ENCODE measurements at regions not wholly inside any gene's neighbourhood (a gene's known extent, or its start where the extent isn't known, plus 50 kb on each side); places are given as distances from the start of the nearest gene placed in this dataset.

DNA sequence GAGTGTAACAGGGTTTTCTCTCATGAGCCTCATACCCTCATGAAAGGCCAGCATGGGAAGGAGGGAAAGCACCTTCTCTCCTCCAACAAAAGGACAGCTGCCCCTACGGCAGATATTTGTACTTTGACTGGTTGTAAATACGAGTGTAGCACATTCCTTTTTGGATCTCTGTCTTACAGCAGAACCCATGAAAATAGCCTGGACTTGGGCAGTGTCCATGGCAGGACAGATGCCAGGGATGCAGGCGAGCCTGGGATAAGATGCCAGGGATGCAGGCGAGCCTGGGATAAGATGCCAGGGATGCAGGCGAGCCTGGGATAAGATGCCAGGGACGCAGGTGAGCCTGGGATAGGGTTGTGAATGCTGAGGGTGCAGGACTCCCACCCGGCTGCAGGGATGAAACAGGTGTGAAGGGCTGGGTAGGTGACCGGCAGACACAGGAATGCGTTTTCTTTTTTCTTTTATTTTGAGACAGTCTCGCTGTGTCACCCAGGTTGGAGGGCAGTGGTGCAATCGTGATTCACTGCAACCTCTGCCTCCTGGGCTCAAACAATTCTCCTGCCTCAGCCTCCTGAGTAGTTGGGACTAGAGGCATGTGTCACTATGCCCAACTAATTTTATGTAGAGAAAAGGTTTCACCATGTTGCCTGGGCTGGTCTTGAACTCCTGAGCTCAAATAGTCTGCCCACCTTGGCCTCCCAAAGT, 120.0 kb downstream of the BEGAIN start:
- no peak for DNase-seq (ENCODE audit: low read depth in 2 of 2)

GRCh38 chr14:100467939-100468338, 119.3 kb downstream of the BEGAIN start:
- no peak for DNase-seq (ENCODE audit: low read depth in 2 of 2)

- no peak for DNase-seq (ENCODE audit: low read depth in 2 of 2)
Observed at GRCh38 chr14:100468557-100468956, 118.7 kb downstream of the BEGAIN start.

DNA sequence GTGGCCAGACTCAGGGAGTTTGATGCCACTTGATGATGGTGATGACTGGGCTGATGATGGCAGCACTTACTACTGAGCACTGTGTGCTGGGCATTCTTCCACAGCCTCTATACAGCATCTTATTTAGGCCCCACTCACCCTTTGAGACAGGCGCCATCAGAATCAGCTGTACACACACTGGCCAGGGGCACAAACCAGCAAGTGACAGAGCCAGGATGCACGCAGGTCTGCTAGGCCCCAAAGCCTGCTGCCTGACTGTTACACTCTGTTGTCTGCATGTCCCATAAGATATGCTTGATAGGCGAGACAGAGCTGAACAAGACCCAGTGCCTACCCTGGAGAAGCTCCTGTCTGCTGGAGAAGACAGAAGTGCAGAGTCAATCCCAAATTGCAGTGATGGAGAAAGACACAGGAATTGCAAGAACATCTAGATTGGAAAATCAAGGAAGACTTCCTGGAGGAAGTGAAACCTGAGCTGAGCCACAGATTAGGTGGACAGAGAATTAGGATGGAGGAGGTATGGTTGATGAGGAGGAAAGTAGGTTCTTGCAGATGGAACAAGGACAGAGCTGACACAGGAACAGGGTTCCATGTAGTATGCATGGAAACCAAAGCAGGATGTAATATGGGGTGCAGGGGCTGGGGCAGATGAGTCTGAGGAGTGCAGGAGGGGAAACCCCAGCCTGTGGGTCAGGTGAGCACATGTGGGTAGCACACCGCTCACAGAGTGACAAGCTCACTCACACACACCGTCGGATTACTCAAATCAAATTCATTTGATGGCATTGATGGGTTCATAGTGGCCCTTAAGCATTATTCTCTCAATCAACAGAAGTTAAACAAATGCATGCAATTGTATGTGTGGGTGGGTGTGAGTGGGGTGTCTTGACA, 117.3 kb downstream of the BEGAIN start:
- no peak for DNase-seq (ENCODE audit: low read depth in 2 of 2)

GRCh38 chr14:100470523-100470897, 116.7 kb downstream of the BEGAIN start:
- DNase-seq (ENCODE audit: low read depth in 2 of 2): no peak

- DNase-seq (ENCODE audit: low read depth in 2 of 2): no peak
Observed at GRCh38 chr14:100471441-100472093, 115.7 kb downstream of the BEGAIN start.

- no peak for DNase-seq (ENCODE audit: low read depth in 2 of 2)
Observed at GRCh38 chr14:100472094-100472455, 115.1 kb downstream of the BEGAIN start.

DNA sequence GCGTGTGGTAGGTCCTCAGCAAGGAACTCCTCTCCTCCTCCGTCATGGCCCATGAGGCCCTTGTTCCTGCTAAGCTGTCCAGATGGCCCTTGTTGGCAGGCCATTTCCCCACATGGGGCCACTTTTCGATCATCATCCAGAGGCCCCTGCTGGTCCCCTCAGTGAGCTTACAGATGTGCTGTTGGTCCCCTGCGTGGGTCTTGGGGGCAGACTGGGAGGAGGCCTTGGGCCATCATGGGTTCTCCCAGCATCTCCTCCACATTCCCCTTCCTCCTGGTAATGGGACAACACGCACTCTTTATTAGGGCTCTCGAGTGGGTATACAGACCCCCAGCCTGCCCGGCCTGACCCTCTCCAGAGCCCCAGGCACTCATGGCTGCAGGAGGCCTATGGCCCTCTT, 114.7 kb downstream of the BEGAIN start:
- DNase-seq (ENCODE audit: low read depth in 2 of 2): no peak

DNA sequence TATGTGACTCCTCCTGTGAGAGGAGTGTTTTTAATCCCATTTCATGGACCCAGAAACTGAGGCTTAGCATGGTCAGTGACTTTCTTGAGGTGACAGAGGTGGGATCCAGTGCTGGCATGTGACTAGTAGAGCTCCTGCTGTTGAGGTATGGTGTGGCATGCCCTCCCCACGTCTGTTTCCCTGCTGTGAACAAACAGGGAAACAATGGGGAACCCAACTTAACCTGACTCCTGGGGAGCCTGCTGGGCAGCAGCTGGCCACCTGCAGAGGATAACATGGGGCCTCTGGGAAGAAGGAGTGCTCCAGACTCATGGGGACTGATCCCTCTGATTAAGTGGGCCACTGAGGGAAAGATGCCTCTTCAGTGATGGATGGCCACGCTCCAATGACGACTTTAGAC, 114.0 kb downstream of the BEGAIN start:
- no peak for DNase-seq (ENCODE audit: low read depth in 2 of 2)

DNA sequence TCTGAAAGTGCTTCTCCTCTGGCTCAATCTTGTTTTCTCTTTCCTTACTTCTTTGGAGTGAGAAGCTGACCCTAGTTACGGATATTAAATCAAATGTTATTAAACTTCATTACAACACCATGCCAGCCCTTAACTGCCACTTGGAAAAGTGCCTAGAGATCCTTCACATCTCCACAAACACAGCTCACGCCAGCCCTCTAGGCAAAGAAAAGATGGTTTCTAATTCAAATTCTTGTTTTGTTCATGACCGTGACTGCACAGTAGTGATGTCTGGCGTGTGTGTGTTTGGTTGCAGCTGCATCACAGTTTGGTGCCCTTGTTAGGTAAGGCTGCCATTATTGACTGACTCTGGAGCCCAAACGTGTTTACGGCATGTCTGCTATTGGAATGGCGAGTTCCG, 113.0 kb downstream of the BEGAIN start:
- no peak for DNase-seq (ENCODE audit: low read depth in 2 of 2)

GRCh38 chr14:100475268-100475667, 111.9 kb downstream of the BEGAIN start:
- DNase-seq (ENCODE audit: low read depth in 2 of 2): no peak

GRCh38 chr14:100476012-100476822, 111.0 kb downstream of the BEGAIN start:
- no peak for DNase-seq (ENCODE audit: low read depth in 2 of 2)

DNA sequence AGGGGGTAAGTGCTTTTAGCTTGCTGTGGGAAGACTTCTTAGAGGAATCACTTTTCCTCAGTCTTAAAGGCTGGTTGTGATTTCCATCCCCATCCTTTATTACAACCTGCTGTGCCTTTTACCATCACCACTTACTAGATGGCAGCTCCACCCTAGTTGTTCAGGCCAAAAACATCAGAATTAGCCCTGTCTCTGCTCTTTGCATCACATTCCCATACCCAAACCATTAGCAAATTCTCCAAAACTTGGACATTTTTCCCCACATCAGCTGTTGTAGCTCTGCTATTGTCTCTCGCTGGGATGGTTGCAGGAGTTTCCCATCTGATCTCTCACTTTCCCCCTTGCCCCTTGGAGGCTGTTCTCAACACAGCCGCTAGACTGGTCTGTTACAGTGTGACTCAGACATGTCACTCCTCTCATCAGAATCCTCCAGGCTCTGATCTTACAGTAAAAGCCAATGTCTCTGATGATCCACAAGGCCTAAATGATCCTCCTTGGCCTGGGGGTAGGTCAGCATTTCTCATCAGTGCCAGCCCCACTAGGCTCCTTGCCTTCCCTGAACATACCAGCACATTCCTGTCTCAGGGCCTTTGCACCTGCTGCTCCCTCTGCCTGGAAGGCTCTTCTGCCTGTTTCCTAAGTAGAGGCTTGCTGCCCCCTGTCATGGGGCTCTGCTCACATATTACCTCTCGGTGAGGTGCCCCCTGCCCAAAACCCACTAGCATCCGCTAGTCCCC, 102.5 kb downstream of the BEGAIN start:
- no peak for DNase-seq (ENCODE audit: low read depth in 2 of 2)

DNA sequence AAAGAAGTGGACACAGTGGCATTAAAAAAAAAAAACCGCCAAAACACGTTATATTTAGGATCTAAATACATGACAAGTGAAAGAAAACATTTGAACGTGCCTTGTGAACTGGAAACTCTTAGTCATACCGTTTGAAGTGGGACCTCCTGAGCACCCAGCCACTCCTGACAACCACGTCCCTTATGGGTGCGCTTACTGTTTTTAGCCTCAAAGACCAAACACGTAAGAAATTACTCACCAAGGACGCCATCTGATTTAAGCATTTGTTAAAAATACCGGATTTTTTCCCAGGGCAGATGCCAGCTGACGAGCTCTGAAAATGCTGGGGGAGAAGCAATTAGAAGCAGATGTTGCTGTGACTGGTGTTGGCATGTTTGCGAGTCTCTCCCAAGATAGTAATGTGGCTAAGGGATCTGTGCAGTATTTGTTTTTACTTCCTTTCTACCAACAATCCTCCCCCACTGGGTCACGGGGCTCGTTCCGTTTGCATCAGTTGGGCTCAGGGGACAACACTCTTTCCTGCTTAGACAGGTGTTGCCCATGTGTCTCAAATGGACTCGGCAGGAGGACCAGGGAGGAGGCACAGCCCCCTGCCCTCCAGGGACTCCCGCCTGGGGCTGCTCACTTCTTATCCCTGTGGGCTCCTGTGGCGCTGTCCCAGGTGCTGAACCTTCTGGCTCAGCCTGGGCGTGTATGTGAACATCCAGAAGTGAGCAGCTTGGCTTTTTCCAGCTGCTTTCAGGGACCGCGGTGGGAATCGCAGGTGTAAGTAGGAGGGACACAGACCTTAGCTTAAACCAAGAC, 101.0 kb downstream of the BEGAIN start:
- DNase-seq (ENCODE audit: low read depth in 2 of 2): peak; percentile 27 to 45
